Calu3 (cell line): ENCODE measurements at regions not wholly inside any gene's neighbourhood (a gene's known extent, or its start where the extent isn't known, plus 50 kb on each side); places are given as distances from the start of the nearest gene placed in this dataset.
A peak's percentile ranks its signal among the peaks of the same experiment; 100 is the strongest.

ENCODE experiments used
- BruUV-seq: library from RNA; stranded (reverse); fragments of 400-500 nt; replicated peaks from 2 replicates; lab custom pipeline; 2021; lab: Mats Ljungman, UMichigan
- CTCF ChIA-PET: fragments of 300-600 bp; sonication (Branson Sonifier 250); formaldehyde crosslinking; loops from one replicate; lab custom pipeline; 2022; ENCODE audit warnings: antibody characterized with exemption; lab: Charles Lee
- DNase-seq: peaks from one replicate; pipeline ENCODE4 v3.0.0; 2022
- H3K27ac Mint-ChIP-seq: one replicate; pipeline ENCODE4 v1.8.0; 2022; ENCODE audit warnings: mixed read lengths; ENCODE audit not compliant: unreplicated experiment
- H3K27me3 Mint-ChIP-seq: one replicate; pipeline ENCODE4 v1.8.0; 2022; ENCODE audit warnings: mixed read lengths; ENCODE audit not compliant: unreplicated experiment
- H3K36me3 Mint-ChIP-seq: one replicate; pipeline ENCODE4 v1.8.0; 2022; ENCODE audit warnings: mild to moderate bottlenecking, moderate library complexity, mixed read lengths; ENCODE audit not compliant: insufficient read depth, unreplicated experiment
- H3K4me1 Mint-ChIP-seq: one replicate; pipeline ENCODE4 v1.8.0; 2022; ENCODE audit warnings: mild to moderate bottlenecking, low read depth, mixed read lengths; ENCODE audit not compliant: unreplicated experiment
- H3K4me3 Mint-ChIP-seq: one replicate; pipeline ENCODE4 v1.8.0; 2022; ENCODE audit warnings: mild to moderate bottlenecking, low read depth, moderate library complexity, mixed read lengths; ENCODE audit not compliant: unreplicated experiment
- H3K9me3 Mint-ChIP-seq: one replicate; pipeline ENCODE4 v1.8.0; 2022; ENCODE audit warnings: low read depth, mixed read lengths; ENCODE audit not compliant: unreplicated experiment
- intact Hi-C: fragments of 100-400 bp; cut with micrococcal nuclease; formaldehyde crosslinking; loops from one replicate; pipeline ENCODE4 v1.10.0; 2022; ENCODE audit not compliant: unreplicated experiment
- TF ChIP-seq, protein P1 (sequence below): fragments of 200-600 bp; IDR thresholded peaks from one replicate; pipeline ENCODE4 v1.8.0; 2022; ENCODE audit warnings: antibody characterized with exemption; ENCODE audit not compliant: unreplicated experiment

DNA sequence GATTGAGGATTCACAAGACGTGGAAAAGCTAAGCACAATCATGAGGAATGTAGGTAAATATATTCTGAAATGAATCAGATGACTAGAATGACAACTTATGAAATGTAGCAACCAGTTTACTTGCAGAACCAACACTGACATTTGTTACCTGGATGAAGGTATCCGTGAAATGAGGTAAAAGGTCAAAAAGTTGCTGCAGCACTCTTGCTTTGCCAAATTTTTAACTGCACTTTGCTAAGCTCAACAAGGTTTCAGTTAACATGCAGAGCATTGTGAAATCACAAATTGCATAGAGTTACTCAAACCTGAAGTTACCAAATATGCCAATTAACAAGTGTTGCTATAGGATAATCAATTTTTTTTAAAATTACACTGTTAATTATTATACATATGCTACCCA lies 1280.1 kb downstream of the KCNT2 start:
- no TSS peak for BruUV-seq
- TF ChIP-seq, protein P1, sequence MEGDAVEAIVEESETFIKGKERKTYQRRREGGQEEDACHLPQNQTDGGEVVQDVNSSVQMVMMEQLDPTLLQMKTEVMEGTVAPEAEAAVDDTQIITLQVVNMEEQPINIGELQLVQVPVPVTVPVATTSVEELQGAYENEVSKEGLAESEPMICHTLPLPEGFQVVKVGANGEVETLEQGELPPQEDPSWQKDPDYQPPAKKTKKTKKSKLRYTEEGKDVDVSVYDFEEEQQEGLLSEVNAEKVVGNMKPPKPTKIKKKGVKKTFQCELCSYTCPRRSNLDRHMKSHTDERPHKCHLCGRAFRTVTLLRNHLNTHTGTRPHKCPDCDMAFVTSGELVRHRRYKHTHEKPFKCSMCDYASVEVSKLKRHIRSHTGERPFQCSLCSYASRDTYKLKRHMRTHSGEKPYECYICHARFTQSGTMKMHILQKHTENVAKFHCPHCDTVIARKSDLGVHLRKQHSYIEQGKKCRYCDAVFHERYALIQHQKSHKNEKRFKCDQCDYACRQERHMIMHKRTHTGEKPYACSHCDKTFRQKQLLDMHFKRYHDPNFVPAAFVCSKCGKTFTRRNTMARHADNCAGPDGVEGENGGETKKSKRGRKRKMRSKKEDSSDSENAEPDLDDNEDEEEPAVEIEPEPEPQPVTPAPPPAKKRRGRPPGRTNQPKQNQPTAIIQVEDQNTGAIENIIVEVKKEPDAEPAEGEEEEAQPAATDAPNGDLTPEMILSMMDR, result no peak
- peaks cover 9% of the 10 kb centered on the region for H3K4me1 Mint-ChIP-seq
- no peak overlapping the region for H3K4me3 Mint-ChIP-seq
- H3K36me3 Mint-ChIP-seq, result no peaks in the 10 kb centered on the region
- H3K9me3 Mint-ChIP-seq, result peaks cover 7% of the 10 kb centered on the region
- no peaks in the 10 kb centered on the region for H3K27me3 Mint-ChIP-seq
- intact Hi-C loops, result no loop called here
- H3K27ac Mint-ChIP-seq, result no peak overlapping the region
- CTCF ChIA-PET, result interaction anchor here (1.1 kb wide), 1 partner anchor 12 kb away, joined by 4 read pairs; no protein-coding TSS in a partner anchor
- no peak for DNase-seq

DNA sequence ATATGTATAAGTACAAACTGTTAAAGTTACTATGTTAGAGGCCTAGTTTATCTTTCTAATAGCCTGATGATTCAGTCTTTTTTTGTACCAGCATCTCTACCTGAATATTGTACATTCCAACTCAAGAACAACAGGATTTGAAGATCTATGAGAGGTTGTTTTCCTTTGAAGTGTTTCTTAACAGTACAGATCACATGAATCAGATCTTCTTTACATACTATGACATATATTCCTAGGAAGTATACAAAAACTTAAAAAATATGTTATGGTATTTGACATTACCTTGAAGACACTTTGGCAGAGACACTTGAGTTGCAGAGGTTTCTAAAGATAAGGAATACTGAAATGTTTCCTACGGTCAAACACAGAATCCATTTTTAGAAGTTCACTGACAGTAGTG lies 1280.9 kb downstream of the KCNT2 start:
- Mint-ChIP-seq H3K4me3 (no peak overlapping the region), H3K4me1 (peaks cover 9% of the 10 kb centered on the region), H3K9me3 (peaks cover 7% of the 10 kb centered on the region), H3K27ac (peak overlapping the region; percentile 9), H3K27me3 (no peaks in the 10 kb centered on the region), H3K36me3 (no peaks in the 10 kb centered on the region)
- intact Hi-C loops, result no loop called here
- no TSS peak for BruUV-seq
- CTCF ChIA-PET, result no interaction called here
- DNase-seq, result no peak
- TF ChIP-seq, protein P1, result no peak

DNA sequence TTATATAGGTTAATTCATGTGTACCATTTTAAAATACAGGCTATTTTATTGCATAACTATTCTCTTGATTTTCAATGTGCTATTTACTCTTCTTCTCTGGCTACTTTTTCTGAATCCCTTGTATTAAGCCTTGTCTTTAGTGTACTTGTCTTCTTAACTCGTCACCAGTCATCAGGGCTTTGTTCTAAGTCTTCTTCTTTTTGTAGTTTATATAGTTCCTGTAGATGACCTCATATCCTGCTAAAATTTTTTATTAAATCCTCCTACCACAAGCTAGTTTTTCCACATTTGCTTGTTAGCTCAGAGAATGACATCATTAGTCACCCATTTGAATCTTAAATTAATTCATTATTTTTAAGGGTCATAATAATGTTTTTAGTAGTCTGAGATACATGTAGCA lies 1281.9 kb downstream of the KCNT2 start:
- BruUV-seq, result no TSS peak
- no peak overlapping the region for H3K27ac Mint-ChIP-seq
- intact Hi-C loops, result no loop called here

DNA sequence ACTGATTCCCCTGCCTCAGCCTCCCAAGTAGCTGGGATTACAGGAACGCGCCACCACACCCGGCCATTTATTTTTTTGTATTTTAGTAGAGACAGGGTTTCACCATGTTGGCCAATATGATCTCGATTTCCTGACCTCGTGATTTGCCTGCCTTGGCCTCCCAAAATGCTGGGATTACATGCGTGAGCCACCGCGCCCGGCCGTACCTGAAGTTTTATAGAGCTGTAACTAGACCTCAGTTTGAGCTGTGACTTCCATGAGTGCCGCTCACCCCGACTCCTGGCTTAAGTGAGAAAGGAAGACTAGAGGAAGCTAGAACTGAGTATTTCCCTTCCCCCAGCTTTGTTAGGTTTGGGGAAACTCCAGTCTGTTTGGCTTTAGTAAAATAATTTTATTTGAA lies 1283.1 kb downstream of the KCNT2 start:
- CTCF ChIA-PET, result interaction anchor here (0.7 kb wide), 2 partner anchors 11 to 22 kb away, joined by 3 read pairs; no protein-coding TSS in a partner anchor
- peaks cover 9% of the 10 kb centered on the region for H3K4me1 Mint-ChIP-seq
- no TSS peak for BruUV-seq
- no peak for DNase-seq
- H3K27me3 Mint-ChIP-seq, result no peaks in the 10 kb centered on the region
- no peak overlapping the region for H3K27ac Mint-ChIP-seq
- H3K36me3 Mint-ChIP-seq, result no peaks in the 10 kb centered on the region
- peaks cover 7% of the 10 kb centered on the region for H3K9me3 Mint-ChIP-seq
- TF ChIP-seq, protein P1, result no peak
- no peak overlapping the region for H3K4me3 Mint-ChIP-seq
- intact Hi-C loops, result no loop called here

More for the DNA sequence above, 1281.9 kb downstream of the KCNT2 start:
- H3K27me3 Mint-ChIP-seq, result no peaks in the 10 kb centered on the region
- H3K4me3 Mint-ChIP-seq, result no peak overlapping the region
- H3K36me3 Mint-ChIP-seq, result no peaks in the 10 kb centered on the region
- DNase-seq, result no peak
- CTCF ChIA-PET, result no interaction called here
- peaks cover 7% of the 10 kb centered on the region for H3K9me3 Mint-ChIP-seq
- peaks cover 9% of the 10 kb centered on the region for H3K4me1 Mint-ChIP-seq
- TF ChIP-seq, protein P1, result no peak
